ENCODE measurements at regions not wholly inside any gene's neighbourhood (a gene's known extent, or its start where the extent isn't known, plus 50 kb on each side); places are given as distances from the start of the nearest gene placed in this dataset.

- Histone ChIP-seq H3K4me3 (no peak overlapping the region), H3K27ac (no peak overlapping the region), H3K9me3 (no peaks in the 10 kb centered on the region), H3K27me3 (replicated peaks in 1 of 7) (peaks cover 0 to 5% (median 0%) of the 10 kb centered on the region in 7 donors), H3K4me1 (no peaks in the 10 kb centered on the region), H3K36me3 (no peaks in the 10 kb centered on the region)
- DNase-seq = no peak
- no peak for TF ChIP-seq POLR2AphosphoS5 (IDR thresholded peaks at IDR 0.05)
- intact Hi-C loops (cut with DNase I; ENCODE audit: low total_unique reads) = no loop called here
- WGBS, 5 donors = 78 to 90% (median 83%) methylated on average over 8 of the region's 8 CpGs
These were observed 114.0 kb upstream of the MTAP start for GRCh38 chr9:21688108-21689102.

- no peaks in the 10 kb centered on the region for H3K36me3 ChIP-seq
- TF ChIP-seq POLR2AphosphoS5 (IDR thresholded peaks at IDR 0.05) (no peak), POLR2A (IDR thresholded peaks at IDR 0.05) (no peak), CTCF (IDR thresholded peaks at IDR 0.05 in 8 of 11, conservative IDR thresholded peaks at IDR 0.05 in 3 of 11) (no peak)
- intact Hi-C loops (cut with DNase I; ENCODE audit: low total_unique reads) = no loop called here
- no peak for DNase-seq
- no peaks in the 10 kb centered on the region for H3K4me1 ChIP-seq
- H3K27ac ChIP-seq = no peak overlapping the region
- WGBS, 5 donors = 66 to 89% (median 84%) methylated on average over 1 of the region's 1 CpG
- H3K4me3 ChIP-seq = no peak overlapping the region
- peaks cover 0 to 7% (median 0%) of the 10 kb centered on the region in 7 donors for H3K27me3 ChIP-seq (replicated peaks in 1 of 7)
- no peaks in the 10 kb centered on the region for H3K9me3 ChIP-seq
These were observed 112.6 kb upstream of the MTAP start for GRCh38 chr9:21689854-21690253.

- no peaks in the 10 kb centered on the region for H3K4me1 ChIP-seq
- no peak overlapping the region for H3K27ac ChIP-seq
- 68 to 96% (median 90%) methylated on average over 3 of the region's 3 CpGs for WGBS, 5 donors
- H3K4me3 ChIP-seq = no peak overlapping the region
- H3K9me3 ChIP-seq = peaks cover 0 to 5% (median 0%) of the 10 kb centered on the region in 8 donors
- no peak for DNase-seq
- intact Hi-C loops (cut with DNase I; ENCODE audit: low total_unique reads) = no loop called here
- TF ChIP-seq POLR2AphosphoS5 (IDR thresholded peaks at IDR 0.05) = no peak
- TF ChIP-seq CTCF (IDR thresholded peaks at IDR 0.05 in 8 of 11, conservative IDR thresholded peaks at IDR 0.05 in 3 of 11) = no peak
- no peak for TF ChIP-seq POLR2A (IDR thresholded peaks at IDR 0.05)
- peaks cover 0 to 11% (median 0%) of the 10 kb centered on the region in 7 donors for H3K27me3 ChIP-seq (replicated peaks in 1 of 7)
- H3K36me3 ChIP-seq = no peaks in the 10 kb centered on the region
These were observed 111.9 kb upstream of the MTAP start for GRCh38 chr9:21690561-21690960.

GRCh38 chr9:21692390-21692789 lies 110.0 kb upstream of the MTAP start:
- 73 to 85% (median 81%) methylated on average over 6 of the region's 6 CpGs for WGBS, 5 donors

More at GRCh38 chr9:21692390-21692789, 110.0 kb upstream of the MTAP start:
- TF ChIP-seq POLR2A (IDR thresholded peaks at IDR 0.05) (no peak), POLR2AphosphoS5 (IDR thresholded peaks at IDR 0.05) (no peak), CTCF (IDR thresholded peaks at IDR 0.05 in 8 of 11, conservative IDR thresholded peaks at IDR 0.05 in 3 of 11) (no peak)
- Histone ChIP-seq H3K9me3 (peaks cover 0 to 17% (median 5%) of the 10 kb centered on the region in 8 donors), H3K27me3 (replicated peaks in 1 of 7) (peaks cover 0 to 18% (median 0%) of the 10 kb centered on the region in 7 donors), H3K36me3 (no peaks in the 10 kb centered on the region), H3K4me3 (no peak overlapping the region), H3K27ac (no peak overlapping the region), H3K4me1 (no peaks in the 10 kb centered on the region)
- intact Hi-C loops (cut with DNase I; ENCODE audit: low total_unique reads) = no loop called here
- no peak for DNase-seq
